ENCODE measurements at regions not wholly inside any gene's neighbourhood (a gene's known extent, or its start where the extent isn't known, plus 50 kb on each side); places are given as distances from the start of the nearest gene placed in this dataset.

- TF ChIP-seq CTCF (conservative IDR thresholded peaks at IDR 0.05; ENCODE audit: low read length) (no peak), EZH2phosphoT487 (IDR thresholded peaks at IDR 0.05; ENCODE audit: borderline replicate concordance, low read depth, low read length) (no peak)
These were observed 384.4 kb downstream of the PCDH7 start for GRCh38 chr4:31104577-31104976.
